Activated CD8-positive, alpha-beta memory T cell treated with anti-CD3 and anti-CD28 coated beads, Interleukin-2, amount 50 U/mL, for 1 hour (primary cell): ENCODE measurements at regions not wholly inside any gene's neighbourhood (a gene's known extent, or its start where the extent isn't known, plus 50 kb on each side); places are given as distances from the start of the nearest gene placed in this dataset.

ENCODE experiments used
- DNase-seq: peaks from one replicate; pipeline ENCODE4 v3.0.0-alpha.2; 2020; ENCODE audit errors: extremely low read depth

DNA sequence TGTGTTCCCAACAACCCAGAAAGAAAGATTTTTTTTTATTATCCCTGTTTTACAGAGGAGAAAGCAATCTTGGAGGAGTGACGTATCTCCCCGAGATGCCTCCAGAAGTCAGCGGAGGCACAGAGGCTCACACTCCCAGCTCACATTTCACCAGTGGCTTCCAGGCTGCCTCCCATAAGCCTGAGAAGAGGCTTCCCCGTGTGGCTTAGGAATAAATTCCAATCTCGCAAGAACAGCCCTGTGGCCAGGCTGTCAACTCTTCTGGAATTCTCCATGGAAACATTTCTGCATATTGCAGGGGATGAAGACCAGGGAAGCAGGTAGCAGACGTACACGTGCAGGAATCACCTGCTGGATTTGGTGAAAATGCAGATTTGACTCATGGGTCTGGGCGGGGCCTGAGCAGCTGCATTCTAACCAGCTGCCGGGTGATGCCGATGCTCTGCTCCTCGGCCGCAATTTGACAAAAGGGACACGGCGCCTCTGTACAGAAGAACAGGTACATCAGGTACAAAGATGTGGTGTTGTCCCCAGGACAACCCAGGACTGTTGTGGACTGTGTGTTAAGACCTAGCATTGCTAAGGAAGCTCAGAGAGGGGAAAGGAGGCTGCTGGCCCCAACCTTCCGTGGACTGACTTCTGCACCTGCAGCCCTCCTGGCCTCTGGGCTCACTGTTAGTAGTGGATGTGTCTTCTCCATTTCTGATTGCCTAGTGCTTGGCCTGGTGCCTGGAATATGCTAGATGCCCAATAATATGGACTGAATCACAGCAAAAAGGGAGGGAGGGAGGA lies 114.2 kb upstream of the ID2 start:
- DNase-seq, result no peak

DNA sequence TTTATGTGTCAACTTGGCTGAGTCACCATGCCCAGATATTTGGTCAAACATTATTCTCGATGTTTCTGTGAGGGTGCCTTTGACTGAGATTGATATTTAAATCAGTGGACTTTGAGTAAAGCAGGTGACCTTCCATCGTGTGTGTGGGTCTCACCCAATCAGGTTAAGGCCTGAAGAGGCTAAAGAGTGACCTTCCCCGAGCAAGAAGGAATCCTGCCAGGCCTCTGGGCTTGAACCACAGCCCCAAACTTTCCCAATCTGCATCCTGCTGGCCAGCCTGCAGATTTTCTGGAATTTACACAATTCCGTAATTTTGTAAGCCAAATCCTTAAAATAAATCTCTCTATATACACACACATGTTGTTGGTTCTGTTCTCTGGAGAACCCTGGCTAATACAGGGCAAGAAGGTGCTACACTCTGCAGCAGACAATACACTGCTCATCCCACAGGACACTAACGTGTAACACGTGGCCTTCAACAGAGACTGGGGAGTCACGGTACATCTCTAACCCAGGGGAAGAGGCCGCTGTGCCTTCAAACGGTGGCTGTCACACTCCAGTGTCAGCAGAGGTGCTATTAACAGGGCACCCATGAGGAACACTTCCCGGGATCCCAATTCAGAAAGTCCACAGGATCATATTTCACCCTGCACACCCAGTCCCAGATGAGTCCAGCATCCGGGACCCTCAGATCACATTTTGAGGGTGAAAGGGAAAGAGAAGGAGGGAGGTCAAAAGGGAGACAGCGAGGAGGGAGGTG lies 113.1 kb upstream of the ID2 start:
- no peak for DNase-seq

DNA sequence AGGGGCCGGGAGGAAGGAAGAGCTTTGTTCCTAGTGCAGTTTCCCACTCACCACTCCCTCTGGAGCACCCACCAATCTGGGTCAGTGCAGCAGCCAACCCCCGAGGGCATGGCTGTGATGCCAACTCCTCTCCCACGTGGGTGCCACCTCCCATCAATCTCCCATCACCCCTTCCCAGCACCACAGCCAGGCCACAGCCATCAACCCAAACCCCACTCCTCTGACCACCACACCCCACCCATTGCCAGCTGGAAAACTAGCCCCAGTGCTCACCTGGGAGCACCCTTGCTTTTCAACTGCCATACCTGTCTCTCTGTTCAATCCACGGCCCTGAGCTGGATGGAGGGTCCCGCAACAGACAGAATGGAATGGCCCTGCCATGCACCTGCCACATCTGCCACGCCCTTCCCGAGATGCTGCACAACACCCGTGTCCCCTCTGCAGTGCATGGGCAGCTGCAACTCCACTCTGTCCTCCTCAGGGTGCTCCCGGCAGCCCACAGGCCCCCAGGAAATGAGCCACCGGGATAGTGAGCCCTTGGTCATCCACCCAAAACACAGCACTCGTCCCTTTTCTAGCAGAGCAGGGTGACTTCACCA lies 112.4 kb upstream of the ID2 start:
- no peak for DNase-seq

DNA sequence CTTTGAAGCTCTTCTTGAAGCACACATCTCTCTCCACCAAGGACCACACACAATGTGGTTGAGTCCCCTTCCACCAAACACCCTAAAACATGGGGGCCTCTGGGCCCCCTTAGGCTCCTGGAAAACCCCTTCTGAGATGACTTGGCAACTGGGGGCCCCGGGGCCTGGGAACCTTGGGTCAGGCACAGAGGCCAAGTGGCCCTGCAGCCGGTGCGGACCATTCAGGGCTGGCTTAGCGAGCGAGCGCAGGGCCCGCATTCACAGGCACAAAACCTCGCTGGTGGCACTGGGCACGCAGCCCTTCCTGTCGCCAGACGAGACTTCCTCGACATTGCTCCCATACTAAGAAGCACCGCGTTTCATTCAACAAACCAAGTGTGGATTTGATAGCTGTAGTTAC lies 111.2 kb upstream of the ID2 start:
- DNase-seq, result no peak

DNA sequence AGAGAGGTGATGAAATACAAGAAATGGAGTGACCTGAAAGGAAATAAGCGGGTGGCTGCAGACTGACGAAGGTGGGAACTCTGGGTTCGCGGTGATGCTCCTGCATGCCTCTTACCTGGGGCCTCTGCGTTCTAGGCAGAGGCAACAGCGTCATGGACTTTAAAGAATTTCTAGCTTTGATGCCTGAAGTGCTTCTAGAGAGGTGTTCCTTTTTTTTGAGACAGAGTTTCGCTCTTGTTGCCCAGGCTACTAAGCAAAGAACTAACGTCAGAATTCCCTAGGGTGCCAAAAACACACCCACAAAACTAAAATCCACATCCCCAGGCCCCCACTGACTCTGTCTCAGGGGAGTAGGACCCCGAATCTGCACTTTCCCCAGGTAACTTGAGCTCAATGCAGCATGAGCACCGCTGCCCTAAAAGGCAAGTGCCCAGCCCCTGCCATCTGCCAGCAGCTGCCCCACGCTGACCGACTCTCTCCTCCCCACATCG lies 110.5 kb upstream of the ID2 start:
- no peak for DNase-seq

DNA sequence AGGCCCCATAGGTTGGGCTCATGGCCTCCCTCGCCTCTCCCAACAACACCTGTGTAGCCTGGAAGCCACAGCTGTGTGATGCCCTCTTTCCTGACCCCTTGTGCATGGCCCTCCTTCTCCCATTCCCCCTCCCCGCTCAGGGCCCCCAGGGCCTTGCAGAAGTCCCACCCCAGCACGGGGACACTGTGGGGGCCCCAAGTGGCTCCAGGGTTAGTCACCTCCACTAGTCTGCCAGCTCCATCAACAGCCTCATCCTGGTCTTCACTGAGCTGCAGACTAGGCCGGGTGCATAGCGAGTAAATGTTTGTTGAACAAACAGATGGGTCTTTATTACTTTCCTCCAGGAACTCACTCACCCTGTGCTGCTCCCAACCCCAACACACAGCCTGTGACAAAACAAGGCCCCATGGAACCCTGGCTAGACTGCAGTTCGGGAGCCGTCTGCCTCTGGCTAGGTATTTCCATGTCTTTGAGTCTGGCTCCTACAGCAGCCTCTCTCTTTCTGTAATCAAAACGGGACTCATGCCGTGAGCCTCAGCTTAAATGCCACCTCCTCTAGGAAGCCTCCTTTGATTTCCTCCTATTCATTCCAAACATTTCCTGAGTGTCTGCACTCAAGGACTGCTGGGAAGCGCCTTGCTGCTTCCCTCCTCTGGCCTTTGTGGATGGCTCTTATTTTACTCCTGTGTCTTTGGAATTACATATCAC lies 109.9 kb upstream of the ID2 start:
- DNase-seq, result no peak

DNA sequence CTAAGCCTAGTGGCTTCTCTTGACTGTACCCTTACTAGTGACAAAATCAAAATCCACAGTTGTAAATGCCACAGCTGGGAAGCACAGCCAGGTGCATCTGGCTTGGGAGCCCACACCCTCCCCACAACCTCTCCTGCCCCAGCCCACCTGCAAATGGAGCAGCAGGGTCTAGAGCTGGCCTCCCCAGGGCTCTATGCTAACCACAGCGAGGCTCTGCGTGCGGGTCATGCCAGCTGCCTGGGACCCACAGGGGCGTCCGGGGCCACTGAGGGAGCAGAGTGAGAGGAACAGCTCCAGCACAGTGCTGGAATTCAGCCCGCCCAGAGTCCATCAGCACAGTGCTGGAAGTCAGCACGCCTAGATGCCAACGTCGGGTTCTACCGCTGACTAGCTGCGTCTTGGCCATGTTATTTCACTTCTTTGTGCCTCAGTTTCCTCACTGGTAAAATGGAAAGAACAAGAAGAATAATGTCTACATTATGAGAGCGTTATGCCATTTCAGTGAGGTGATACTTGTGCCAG lies 109.1 kb upstream of the ID2 start:
- no peak for DNase-seq

DNA sequence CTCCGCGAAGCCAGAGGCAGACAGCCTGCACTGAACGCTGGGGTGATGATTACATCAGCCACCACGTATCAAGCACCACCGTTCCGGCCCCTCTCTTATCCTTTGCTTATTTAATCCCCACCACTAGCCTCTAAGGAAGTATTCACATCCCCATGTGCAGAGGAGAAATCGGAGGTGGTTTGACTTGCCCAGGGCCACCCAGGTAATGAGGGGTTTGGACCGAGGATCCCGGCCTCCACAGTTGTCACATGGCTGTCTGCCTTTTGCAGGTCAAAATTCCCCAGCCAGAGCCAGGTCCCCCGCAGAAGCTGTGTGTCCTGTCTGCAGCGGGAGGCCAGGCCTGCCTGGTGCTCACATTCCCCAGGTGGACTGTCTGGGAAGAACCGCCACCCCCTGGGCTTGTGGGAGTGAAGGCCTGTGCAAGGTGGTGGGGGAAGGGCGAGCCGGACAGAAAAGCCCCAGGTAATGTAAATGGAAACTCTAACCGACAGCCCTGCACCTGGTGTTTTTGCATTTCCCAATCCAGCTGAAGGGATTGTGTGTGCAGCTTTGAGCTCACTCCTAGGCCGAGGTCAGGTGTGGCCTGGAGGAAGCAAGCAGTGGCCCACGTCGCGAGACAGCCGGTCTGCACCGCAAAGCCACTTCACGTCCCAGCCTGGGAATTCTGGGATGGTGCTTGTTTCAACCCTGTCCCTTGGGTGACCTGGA lies 108.5 kb upstream of the ID2 start:
- no peak for DNase-seq

DNA sequence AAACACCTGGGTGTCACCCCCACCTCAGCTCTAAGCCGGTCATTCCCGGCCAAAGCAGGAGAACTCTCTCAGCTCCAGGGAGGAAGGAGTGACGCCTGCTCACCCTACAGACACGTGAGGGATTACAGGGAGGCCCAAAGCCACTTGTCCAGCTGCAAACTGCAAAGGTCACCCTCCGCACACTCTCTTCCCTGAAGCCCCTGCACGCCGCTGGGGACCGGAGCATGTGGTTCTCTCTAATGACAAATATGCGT lies 108.0 kb upstream of the ID2 start:
- DNase-seq, result no peak

DNA sequence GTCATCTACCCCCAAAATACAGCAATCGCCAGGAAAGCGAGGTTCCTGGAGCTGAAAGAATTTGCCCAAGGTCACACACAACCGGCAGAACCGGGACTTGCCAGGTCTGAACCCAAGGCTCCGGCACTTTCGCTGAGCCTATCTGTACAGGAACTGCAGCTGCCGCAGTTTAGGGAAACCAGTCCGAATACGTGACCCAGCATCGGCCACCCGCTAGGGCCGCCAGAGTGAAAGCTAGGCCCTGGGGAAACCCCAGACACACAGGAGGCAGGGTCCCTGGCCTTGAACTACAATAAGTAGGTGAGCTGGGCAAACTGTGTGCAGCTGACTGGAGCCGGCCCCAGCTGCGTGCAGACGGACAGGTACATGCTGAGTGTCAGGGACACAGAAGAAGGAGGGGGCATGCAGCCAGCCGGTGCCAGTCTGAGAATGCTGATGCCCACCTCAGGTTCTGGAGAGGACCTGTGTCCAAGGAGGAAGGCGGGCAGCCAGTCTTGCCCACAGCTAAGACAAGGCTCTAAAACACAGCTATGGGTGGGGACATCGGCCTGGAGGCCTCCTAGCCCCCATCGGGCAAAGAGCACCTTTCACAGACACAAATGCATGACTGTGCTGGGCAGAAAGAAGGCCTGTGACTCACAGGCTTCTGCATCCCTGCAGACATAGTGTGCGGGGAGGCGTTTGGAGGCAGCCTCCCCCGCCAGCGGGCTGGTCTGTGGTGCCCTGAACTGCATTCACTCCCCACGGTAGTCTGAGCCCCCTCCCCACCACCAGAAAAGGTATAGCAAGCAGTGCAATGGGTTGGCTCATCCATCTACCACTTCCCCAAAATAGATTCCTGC lies 107.4 kb upstream of the ID2 start:
- no peak for DNase-seq

DNA sequence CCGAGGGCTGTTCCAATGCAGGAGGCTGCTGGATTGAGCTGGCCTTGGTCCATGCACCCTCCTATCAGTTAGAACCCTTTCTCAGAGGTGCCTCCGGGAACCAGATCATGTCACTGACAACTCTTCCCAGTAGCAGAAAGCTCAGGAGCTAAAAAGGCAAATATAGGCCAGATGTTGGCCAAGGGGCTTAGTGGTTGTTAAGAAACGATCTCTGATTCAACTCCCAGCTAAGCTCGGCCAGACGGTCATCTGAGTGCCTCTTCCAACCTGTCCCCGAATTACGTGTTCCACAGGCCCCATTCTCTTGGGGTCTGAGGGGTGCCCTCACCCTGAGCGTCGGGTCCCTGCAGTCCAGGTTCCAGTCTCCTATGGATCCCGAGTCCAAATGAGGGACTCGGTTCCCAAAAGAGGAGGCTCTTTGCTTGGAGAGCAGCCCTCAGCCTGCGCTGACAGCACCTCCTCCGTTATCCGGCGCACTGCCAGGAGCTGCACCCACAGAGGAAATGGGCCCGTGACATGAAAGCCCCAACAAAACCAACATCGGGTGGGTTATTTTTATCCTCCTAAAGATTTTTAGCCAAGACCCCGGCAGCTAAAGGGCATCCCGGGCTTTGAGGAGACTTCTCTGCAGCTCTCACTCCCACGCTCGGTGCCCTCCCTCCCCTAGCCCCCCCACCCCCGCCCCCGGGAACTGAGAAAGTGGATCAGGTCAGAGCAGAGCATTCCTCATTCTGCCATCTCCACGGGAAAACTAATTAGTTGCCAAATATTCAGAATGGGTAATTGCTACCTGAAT lies 106.6 kb upstream of the ID2 start:
- no peak for DNase-seq

DNA sequence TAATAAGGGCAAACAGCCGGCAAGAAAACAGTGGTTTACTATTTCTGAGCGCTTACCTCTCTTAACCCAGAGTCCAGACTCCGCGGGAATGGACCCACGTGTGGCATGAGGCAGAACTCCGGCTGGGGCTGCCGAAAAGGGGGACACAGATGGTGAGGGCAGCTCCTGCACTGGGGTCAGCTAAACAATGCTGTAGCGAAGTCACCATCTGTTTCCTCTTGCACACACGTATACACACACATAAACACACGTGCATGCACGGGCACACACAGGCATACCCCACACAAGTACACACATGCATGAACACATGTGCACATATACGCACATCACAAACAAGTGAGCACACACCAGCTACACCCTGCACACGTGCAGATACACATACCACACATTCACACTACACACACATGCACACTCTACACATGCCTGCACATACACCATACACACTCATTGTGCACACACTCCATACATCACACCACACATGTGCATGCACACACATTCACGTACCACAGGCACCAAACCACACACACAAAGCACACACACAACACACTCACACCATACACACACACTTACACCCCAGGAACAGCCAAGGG lies 105.9 kb upstream of the ID2 start:
- DNase-seq, result no peak

DNA sequence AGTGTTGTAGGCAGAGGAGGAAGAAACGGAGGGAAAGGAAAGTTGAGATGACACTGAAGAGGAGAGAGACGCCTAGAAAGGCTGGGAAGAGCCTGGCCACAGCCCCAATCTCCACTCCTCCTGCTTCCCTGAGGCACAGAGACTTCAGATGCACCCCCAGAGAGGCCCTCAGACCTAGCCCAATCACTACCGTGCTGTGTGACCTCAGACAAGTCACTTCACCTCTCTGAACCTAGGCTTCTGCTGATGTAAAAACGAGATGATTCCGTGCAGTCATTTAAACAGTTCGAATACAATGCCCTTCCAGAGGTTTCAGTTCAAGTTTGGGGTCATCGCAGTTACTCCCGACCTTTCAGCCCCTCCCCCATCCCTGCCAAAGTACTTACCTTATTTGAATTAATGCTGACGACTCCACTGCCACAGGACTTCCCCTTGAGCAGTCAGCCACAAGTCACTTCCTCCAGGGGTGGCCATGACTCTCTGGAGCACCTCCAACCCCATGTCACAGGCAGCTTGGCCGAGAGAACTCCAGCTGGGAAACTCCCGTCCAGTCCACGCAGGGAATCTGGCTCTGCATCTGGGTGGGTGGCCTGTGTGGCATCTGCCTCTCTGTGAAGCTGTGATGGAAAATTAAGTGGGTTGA lies 105.2 kb upstream of the ID2 start:
- no peak for DNase-seq

DNA sequence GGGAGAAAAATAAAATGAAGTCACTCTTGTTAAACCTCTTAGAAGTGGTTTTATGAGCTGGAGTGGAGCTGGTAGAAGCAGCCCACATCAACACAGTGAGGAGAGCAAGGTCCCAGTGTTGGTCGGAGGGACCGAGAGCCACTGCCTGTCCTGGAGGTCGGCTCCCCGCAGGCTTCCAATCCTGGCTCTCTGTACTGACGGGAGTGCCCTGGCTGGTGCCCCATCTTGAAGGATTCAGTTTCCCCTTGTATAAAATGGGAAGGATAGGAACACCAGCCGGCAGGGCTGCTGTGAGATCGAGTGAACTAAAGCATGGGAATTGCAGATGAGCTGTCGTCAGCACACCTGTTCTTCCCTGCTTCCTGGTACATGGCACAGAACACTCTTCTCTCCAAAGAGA lies 104.3 kb upstream of the ID2 start:
- no peak for DNase-seq

DNA sequence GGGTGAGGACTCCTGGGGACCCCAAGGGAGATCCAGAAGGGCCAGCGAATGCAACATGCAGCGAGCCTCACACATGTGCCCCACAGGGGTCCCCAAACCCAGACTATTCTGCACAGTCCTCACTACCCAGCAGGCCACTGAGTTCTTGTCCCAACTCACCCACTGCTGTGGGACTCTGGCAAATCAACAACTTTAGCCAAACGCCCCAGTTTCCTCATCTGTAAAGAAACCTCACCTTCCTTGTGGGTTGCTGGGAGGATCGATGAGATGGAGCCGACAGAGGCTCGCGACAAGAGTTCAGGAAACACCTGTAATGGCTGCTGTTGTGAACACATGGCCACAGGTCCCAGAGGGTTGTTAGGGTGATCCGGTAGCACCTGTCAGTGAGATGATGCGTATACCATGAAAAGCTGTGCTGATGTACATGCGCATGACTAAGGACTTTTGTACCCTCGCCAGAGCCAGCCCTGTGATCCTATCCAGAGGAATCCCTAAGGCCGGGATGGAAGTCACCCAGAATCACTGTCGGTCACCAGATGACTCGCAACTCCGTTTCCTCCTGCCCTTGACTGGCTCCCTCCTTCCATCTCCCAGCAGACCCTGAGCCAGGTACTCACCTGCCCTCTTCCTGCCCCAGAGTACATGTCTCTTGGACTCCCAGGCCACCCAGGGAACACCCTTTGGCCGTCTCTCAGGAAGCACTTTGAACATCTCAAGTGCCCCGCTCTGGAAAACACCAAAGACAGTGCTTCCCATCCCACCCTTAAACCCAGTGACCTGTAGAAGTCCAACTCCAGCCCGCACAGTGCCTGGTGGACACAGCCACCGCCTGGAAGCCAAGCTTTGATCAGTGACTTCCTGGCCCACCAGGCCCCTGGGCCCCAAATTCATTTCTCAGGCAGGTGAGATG lies 103.3 kb upstream of the ID2 start:
- DNase-seq, result no peak

DNA sequence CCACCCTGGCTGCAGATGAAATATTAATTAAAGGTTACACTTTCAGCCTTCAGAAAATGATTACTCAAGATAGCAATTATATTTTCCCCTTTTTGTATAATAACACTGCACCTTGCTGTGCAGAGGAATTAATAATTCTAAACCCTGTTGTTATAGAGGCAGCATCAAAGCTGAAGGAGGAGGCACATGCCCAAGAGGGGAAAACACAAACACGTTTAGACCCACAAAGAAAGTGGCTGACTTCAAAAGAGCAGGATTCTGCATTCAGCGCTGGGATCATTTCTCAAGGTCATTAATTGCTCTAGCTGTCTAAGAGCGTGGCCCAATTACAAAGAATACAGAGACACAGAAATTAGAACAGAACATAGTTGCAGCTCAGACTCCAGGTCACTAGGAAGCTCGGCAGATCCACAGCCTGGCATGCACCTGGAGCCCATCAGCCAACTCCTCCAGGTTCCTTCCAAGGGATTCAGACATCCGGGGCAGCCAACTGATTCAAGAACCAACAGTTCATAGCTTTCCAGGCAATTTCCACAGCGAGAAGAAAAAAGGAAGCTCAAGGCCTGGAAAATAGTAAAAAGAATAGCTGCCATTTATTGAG lies 102.3 kb upstream of the ID2 start:
- DNase-seq, result no peak
